ENCODE measurements at regions not wholly inside any gene's neighbourhood (a gene's known extent, or its start where the extent isn't known, plus 50 kb on each side); places are given as distances from the start of the nearest gene placed in this dataset.

DNA sequence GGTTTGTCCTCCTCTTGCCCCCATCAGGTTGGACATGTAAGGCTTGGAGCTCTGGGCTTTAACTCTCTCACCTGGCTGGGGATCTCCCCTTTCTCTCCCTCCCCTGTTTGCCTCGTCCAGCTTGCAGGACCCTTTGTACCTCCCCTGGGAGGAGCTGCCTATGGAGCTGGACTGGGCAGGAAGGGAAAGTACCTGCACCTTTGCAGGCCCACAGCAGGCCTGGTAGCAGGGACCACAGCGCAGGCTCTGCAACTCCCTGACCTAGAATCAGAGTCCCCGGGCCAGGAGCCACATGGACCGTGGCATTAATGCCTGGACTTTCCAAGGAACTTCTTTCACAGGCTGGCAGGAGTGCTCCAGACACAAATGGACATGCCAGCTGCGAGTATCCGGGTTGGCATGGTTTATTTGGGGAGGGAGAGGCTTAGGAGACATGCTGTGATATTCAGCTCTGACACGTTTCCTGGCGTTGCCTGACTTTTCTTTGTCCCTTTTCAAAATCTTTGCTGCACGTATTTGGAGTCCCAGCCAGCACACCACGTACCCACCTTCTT lies 268.5 kb upstream of the EXOC2 start:
- TF ChIP-seq POLR2A (IDR thresholded peaks at IDR 0.05) = no peak
- TF ChIP-seq, protein P1, sequence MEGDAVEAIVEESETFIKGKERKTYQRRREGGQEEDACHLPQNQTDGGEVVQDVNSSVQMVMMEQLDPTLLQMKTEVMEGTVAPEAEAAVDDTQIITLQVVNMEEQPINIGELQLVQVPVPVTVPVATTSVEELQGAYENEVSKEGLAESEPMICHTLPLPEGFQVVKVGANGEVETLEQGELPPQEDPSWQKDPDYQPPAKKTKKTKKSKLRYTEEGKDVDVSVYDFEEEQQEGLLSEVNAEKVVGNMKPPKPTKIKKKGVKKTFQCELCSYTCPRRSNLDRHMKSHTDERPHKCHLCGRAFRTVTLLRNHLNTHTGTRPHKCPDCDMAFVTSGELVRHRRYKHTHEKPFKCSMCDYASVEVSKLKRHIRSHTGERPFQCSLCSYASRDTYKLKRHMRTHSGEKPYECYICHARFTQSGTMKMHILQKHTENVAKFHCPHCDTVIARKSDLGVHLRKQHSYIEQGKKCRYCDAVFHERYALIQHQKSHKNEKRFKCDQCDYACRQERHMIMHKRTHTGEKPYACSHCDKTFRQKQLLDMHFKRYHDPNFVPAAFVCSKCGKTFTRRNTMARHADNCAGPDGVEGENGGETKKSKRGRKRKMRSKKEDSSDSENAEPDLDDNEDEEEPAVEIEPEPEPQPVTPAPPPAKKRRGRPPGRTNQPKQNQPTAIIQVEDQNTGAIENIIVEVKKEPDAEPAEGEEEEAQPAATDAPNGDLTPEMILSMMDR (IDR thresholded peaks at IDR 0.05) = no peak
